Neural progenitor cell (in vitro differentiated cells): ENCODE measurements at regions not wholly inside any gene's neighbourhood (a gene's known extent, or its start where the extent isn't known, plus 50 kb on each side); places are given as distances from the start of the nearest gene placed in this dataset.

Source experiments
- DNase-seq: peaks from one replicate; pipeline ENCODE4 v3.0.0-alpha.2; 2016; ENCODE audit warnings: low spot score
- H2AFZ ChIP-seq: fragments of 200-600 bp; sonication (generic); replicated peaks from 2 replicates; pipeline ENCODE4 v1.6.1; 2016; ENCODE audit warnings: antibody characterized with exemption
- H3F3A ChIP-seq: fragments of 200-600 bp; sonication (generic); 2 replicates; pipeline ENCODE4 v1.6.1; 2016; ENCODE audit warnings: antibody characterized with exemption, low read depth
- H3K27ac ChIP-seq: fragments of 200-600 bp; sonication (generic); 2 replicates; pipeline ENCODE4 v1.5.1; 2016; ENCODE audit warnings: mild to moderate bottlenecking
- H3K27me3 ChIP-seq: fragments of 200-600 bp; sonication (generic); 2 replicates; pipeline ENCODE4 v1.6.1; 2016; ENCODE audit warnings: mild to moderate bottlenecking, moderate library complexity
- H3K36me3 ChIP-seq: fragments of 200-600 bp; sonication (generic); 2 replicates; pipeline ENCODE4 v1.5.1; 2016
- H3K4me1 ChIP-seq: fragments of 200-600 bp; sonication (generic); 2 replicates; pipeline ENCODE4 v1.6.1; 2016; ENCODE audit warnings: mixed run types
- H3K4me2 ChIP-seq: fragments of 200-600 bp; sonication (generic); 2 replicates; pipeline ENCODE4 v1.6.1; 2016
- H3K4me3 ChIP-seq: fragments of 200-600 bp; sonication (generic); 2 replicates; pipeline ENCODE4 v1.5.1; 2016
- H3K79me2 ChIP-seq: fragments of 200-600 bp; sonication (generic); 2 replicates; pipeline ENCODE4 v1.6.1; 2016; ENCODE audit warnings: low read depth
- H3K9ac ChIP-seq: fragments of 200-600 bp; sonication (generic); 2 replicates; pipeline ENCODE4 v1.6.1; 2016
- H3K9me3 ChIP-seq: fragments of 200-600 bp; sonication (generic); 2 replicates; pipeline ENCODE4 v1.5.1; 2016; ENCODE audit warnings: low read depth
- H4K20me1 ChIP-seq: fragments of 200-600 bp; sonication (generic); 2 replicates; pipeline ENCODE4 v1.6.1; 2016; ENCODE audit warnings: low read depth
- H3K27ac Mint-ChIP-seq: 3 replicates; pipeline ENCODE4 v1.8.0; 2021; ENCODE audit warnings: mixed read lengths
- H3K27me3 Mint-ChIP-seq: 2 replicates; pipeline ENCODE4 v1.8.0; 2022; ENCODE audit warnings: low read depth, mild to moderate bottlenecking, inconsistent platforms, moderate library complexity, mixed read lengths; ENCODE audit not compliant: insufficient read depth
- H3K36me3 Mint-ChIP-seq: 3 replicates; pipeline ENCODE4 v1.8.0; 2021; ENCODE audit warnings: mixed read lengths
- H3K4me1 Mint-ChIP-seq: 3 replicates; pipeline ENCODE4 v1.8.0; 2021; ENCODE audit warnings: mixed read lengths
- H3K4me3 Mint-ChIP-seq: 3 replicates; pipeline ENCODE4 v1.8.0; 2021; ENCODE audit warnings: mild to moderate bottlenecking, moderate library complexity, mixed read lengths
- H3K9me3 Mint-ChIP-seq: 3 replicates; pipeline ENCODE4 v1.8.0; 2020; ENCODE audit warnings: mixed read lengths
- CTCF ChIP-seq: fragments of 200-600 bp; sonication (generic); IDR thresholded peaks from 2 replicates; pipeline ENCODE4 v1.5.1; 2017; ENCODE audit warnings: antibody characterized with exemption, mild to moderate bottlenecking
- EZH2 ChIP-seq: fragments of 200-600 bp; sonication (generic); IDR thresholded peaks from 2 replicates; pipeline ENCODE4 v1.6.1; 2017; ENCODE audit warnings: antibody characterized with exemption, mild to moderate bottlenecking, moderate library complexity
- EZH2phosphoT487 ChIP-seq: fragments of 200-600 bp; sonication (generic); IDR thresholded peaks from 2 replicates; pipeline ENCODE4 v1.6.1; 2017; ENCODE audit warnings: antibody characterized with exemption

- H3K4me1 ChIP-seq, result no peaks in the 10 kb centered on the region
- DNase-seq, result no peak
- H3F3A ChIP-seq, result no peaks in the 10 kb centered on the region
- H3K9ac ChIP-seq, result no peak overlapping the region
- no peaks in the 10 kb centered on the region for H3K27me3 Mint-ChIP-seq
- no peak overlapping the region for H3K27ac ChIP-seq
- H3K36me3 Mint-ChIP-seq, result no peaks in the 10 kb centered on the region
- no peak overlapping the region for H3K4me3 Mint-ChIP-seq
- no peak overlapping the region for H3K27ac Mint-ChIP-seq
- H2AFZ ChIP-seq, result no peak overlapping the region
- H3K4me3 ChIP-seq, result no peak overlapping the region
- no peak overlapping the region for H3K4me2 ChIP-seq
- H3K4me1 Mint-ChIP-seq, result no peaks in the 10 kb centered on the region
- no peaks in the 10 kb centered on the region for H3K9me3 ChIP-seq
- no peaks in the 10 kb centered on the region for H3K27me3 ChIP-seq
- H3K36me3 ChIP-seq, result no peaks in the 10 kb centered on the region
- H4K20me1 ChIP-seq, result no peaks in the 10 kb centered on the region
- no peaks in the 10 kb centered on the region for H3K79me2 ChIP-seq
- TF ChIP-seq CTCF (no peak), EZH2phosphoT487 (no peak), EZH2 (no peak)
- peaks cover 2% of the 10 kb centered on the region for H3K9me3 Mint-ChIP-seq
Measured at GRCh38 chr13:81676008-81676407, 1335.1 kb upstream of the SPRY2 start.

- no peak for TF ChIP-seq EZH2phosphoT487
- no peak for TF ChIP-seq CTCF
- no peak for TF ChIP-seq EZH2
- no peak for DNase-seq
- Histone ChIP-seq H3K4me3 (no peak overlapping the region), H3F3A (no peaks in the 10 kb centered on the region), H3K9me3 (no peaks in the 10 kb centered on the region), H3K79me2 (no peaks in the 10 kb centered on the region), H3K27me3 (no peaks in the 10 kb centered on the region), H3K4me2 (no peak overlapping the region), H2AFZ (peak overlapping the region; percentile 48), H3K36me3 (no peaks in the 10 kb centered on the region), H4K20me1 (no peaks in the 10 kb centered on the region), H3K27ac (no peak overlapping the region), H3K9ac (no peak overlapping the region), H3K4me1 (no peaks in the 10 kb centered on the region)
- Mint-ChIP-seq H3K9me3 (no peaks in the 10 kb centered on the region), H3K27me3 (peaks cover 2% of the 10 kb centered on the region), H3K4me3 (no peak overlapping the region), H3K4me1 (no peaks in the 10 kb centered on the region), H3K27ac (no peak overlapping the region), H3K36me3 (no peaks in the 10 kb centered on the region)
Measured at GRCh38 chr13:81671064-81671463, 1330.1 kb upstream of the SPRY2 start.

- no peak for TF ChIP-seq EZH2phosphoT487
- TF ChIP-seq CTCF, result no peak
- no peak for TF ChIP-seq EZH2
- no peak overlapping the region for H3K4me2 ChIP-seq
- no peak overlapping the region for H3K9ac ChIP-seq
- H3K4me3 Mint-ChIP-seq, result no peak overlapping the region
- H3F3A ChIP-seq, result no peaks in the 10 kb centered on the region
- no peaks in the 10 kb centered on the region for H3K4me1 Mint-ChIP-seq
- no peaks in the 10 kb centered on the region for H3K36me3 Mint-ChIP-seq
- H3K79me2 ChIP-seq, result no peaks in the 10 kb centered on the region
- no peak overlapping the region for H3K27ac ChIP-seq
- no peaks in the 10 kb centered on the region for H3K4me1 ChIP-seq
- no peaks in the 10 kb centered on the region for H3K9me3 Mint-ChIP-seq
- DNase-seq, result no peak
- no peaks in the 10 kb centered on the region for H4K20me1 ChIP-seq
- H3K4me3 ChIP-seq, result no peak overlapping the region
- H3K27ac Mint-ChIP-seq, result no peak overlapping the region
- no peak overlapping the region for H2AFZ ChIP-seq
- no peaks in the 10 kb centered on the region for H3K27me3 ChIP-seq
- H3K9me3 ChIP-seq, result no peaks in the 10 kb centered on the region
- H3K36me3 ChIP-seq, result no peaks in the 10 kb centered on the region
- peaks cover 2% of the 10 kb centered on the region for H3K27me3 Mint-ChIP-seq
Measured at GRCh38 chr13:81670048-81670447, 1329.1 kb upstream of the SPRY2 start.

- Mint-ChIP-seq H3K9me3 (no peaks in the 10 kb centered on the region), H3K4me1 (no peaks in the 10 kb centered on the region), H3K36me3 (no peaks in the 10 kb centered on the region), H3K4me3 (no peak overlapping the region), H3K27me3 (peaks cover 2% of the 10 kb centered on the region), H3K27ac (no peak overlapping the region)
- TF ChIP-seq EZH2phosphoT487, result no peak
- TF ChIP-seq CTCF, result no peak
- no peak for TF ChIP-seq EZH2
- H3F3A ChIP-seq, result no peaks in the 10 kb centered on the region
- H3K4me2 ChIP-seq, result no peak overlapping the region
- no peak overlapping the region for H3K4me3 ChIP-seq
- H3K27ac ChIP-seq, result no peak overlapping the region
- DNase-seq, result no peak
- H3K9me3 ChIP-seq, result no peaks in the 10 kb centered on the region
- no peaks in the 10 kb centered on the region for H4K20me1 ChIP-seq
- no peaks in the 10 kb centered on the region for H3K36me3 ChIP-seq
- no peaks in the 10 kb centered on the region for H3K4me1 ChIP-seq
- no peaks in the 10 kb centered on the region for H3K27me3 ChIP-seq
- H2AFZ ChIP-seq, result no peak overlapping the region
- H3K79me2 ChIP-seq, result no peaks in the 10 kb centered on the region
- no peak overlapping the region for H3K9ac ChIP-seq
Measured at GRCh38 chr13:81664872-81665271, 1323.9 kb upstream of the SPRY2 start.
